Psoas muscle (tissue), 7 donors: ENCODE measurements at regions not wholly inside any gene's neighbourhood (a gene's known extent, or its start where the extent isn't known, plus 50 kb on each side); places are given as distances from the start of the nearest gene placed in this dataset.

Experiments used
- ATAC-seq, 4 donors: fragments of 200-7000 bp; cut with Tn5 transposase; one replicate each; pipeline ENCODE4 v1.9.1; 2020; ENCODE audit warnings: moderate library complexity in 3 of 4, mild to moderate bottlenecking in 2 of 4
- DNase-seq, 2 donors: peaks; one replicate each; pipeline ENCODE4 v3.0.0-alpha.2; 2020
- H3K27ac ChIP-seq: fragments of 200-600 bp; one replicate; pipeline ENCODE4 v1.8.0; 2022
- H3K27me3 ChIP-seq, 3 donors: fragments of 200-600 bp in 1 of 3; one replicate each; pipeline versions ENCODE4 v1.6.1 to v1.8.0; 2013 to 2022; ENCODE audit warnings: low read length in 2 of 3, mild to moderate bottlenecking in 2 of 3, moderate library complexity in 1 of 3; ENCODE audit not compliant: insufficient read depth in 3 of 3
- H3K36me3 ChIP-seq, 2 donors: fragments of 200-600 bp in 1 of 2; one replicate each; pipeline versions ENCODE4 v1.6.1 to v1.8.0; 2013 to 2022; ENCODE audit warnings: low read depth in 1 of 2, mild to moderate bottlenecking in 1 of 2, moderate library complexity in 1 of 2; ENCODE audit not compliant: insufficient read depth in 1 of 2
- H3K4me1 ChIP-seq: fragments of 200-600 bp; one replicate; pipeline ENCODE4 v1.8.0; 2022
- H3K4me3 ChIP-seq: fragments of 200-600 bp; one replicate; pipeline ENCODE4 v1.8.0; 2022; ENCODE audit warnings: mild to moderate bottlenecking
- H3K9me3 ChIP-seq: fragments of 200-600 bp; one replicate; pipeline ENCODE4 v1.8.0; 2022
- WGBS, 3 donors: extraction: QIAGEN DNeasy Blood & Tissue Kit; methylation state at CpG; one replicate each; pipeline versions ENCODE4 v1.1.6 to v1.1.7; 2013; 5-methylcytosine and 5-hydroxymethylcytosine counted together
- intact Hi-C, 2 donors: fragments of 100-400 bp; cut with DNase I; formaldehyde crosslinking; loops; one replicate each; pipeline versions ENCODE4 v1.11.0 to v1.14.2; 2022
- TF ChIP-seq, protein P1 (sequence below): fragments of 200-600 bp; IDR thresholded peaks from one replicate; pipeline ENCODE4 v1.8.0; 2022; ENCODE audit warnings: antibody characterized with exemption
- donor health status: healthy with polysubstance abuse.
- donor health status: DM: no; HTN: no; CAD: no; lungs with moderate emphysema.
- donor health status: Bipolar disorder and iron deficiency.
- donor health status: healthy.
- donor health status: DM: yes; HTN: yes; CAD: no.
- donor health status: DM: no; HTN: no; CAD: no.
- donor health status: DM: yes; HTN: yes; CAD: no.

DNA sequence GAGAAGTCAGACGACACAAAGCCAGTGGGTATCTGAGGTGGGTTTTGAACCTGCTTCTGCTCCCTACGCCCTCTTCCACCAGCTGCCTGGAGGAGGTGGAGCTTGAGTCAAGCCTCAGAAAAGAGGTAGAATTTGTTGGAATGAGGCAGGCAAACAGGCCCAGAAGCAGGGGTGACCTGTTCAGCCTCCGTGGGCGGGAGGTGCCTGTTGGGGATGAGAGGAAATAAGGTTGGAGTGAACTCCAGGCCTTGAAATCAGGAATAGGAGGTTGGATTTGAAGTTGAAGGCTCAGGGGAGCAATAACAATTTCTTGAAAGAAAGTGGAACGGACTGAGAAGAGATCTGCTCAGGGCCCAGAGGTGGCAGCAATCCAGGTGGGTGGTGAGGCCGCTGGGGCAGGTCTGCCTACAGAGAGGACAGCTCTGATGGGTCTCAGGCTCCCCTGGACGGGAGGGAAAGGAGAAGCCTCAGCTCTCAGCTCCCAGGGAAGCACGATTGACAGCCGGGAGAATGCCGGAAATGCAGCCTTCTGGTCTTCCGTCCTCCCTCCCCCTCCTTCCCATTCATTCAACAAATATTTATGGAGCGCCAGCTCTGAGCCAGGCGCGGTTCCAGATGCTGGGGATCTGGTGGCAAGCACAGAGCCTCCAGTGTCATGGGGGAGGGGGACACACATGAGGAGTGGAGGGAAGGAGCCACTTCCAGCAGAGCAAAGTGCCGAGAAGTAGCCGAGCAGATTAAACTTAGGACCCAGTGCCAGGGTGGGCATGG lies 61.9 kb upstream of the CIBAR2 start:
- Histone ChIP-seq H3K36me3 (peaks cover 0 to 3% of the 10 kb centered on the region in 2 donors), H3K27me3 (no peaks in the 10 kb centered on the region), H3K27ac (peak overlapping the region; percentile 79), H3K4me1 (peaks cover 60% of the 10 kb centered on the region), H3K4me3 (peak overlapping the region; percentile 77), H3K9me3 (no peaks in the 10 kb centered on the region)
- TF ChIP-seq, protein P1, sequence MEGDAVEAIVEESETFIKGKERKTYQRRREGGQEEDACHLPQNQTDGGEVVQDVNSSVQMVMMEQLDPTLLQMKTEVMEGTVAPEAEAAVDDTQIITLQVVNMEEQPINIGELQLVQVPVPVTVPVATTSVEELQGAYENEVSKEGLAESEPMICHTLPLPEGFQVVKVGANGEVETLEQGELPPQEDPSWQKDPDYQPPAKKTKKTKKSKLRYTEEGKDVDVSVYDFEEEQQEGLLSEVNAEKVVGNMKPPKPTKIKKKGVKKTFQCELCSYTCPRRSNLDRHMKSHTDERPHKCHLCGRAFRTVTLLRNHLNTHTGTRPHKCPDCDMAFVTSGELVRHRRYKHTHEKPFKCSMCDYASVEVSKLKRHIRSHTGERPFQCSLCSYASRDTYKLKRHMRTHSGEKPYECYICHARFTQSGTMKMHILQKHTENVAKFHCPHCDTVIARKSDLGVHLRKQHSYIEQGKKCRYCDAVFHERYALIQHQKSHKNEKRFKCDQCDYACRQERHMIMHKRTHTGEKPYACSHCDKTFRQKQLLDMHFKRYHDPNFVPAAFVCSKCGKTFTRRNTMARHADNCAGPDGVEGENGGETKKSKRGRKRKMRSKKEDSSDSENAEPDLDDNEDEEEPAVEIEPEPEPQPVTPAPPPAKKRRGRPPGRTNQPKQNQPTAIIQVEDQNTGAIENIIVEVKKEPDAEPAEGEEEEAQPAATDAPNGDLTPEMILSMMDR: no peak
- peak; percentile 73 to 87 for DNase-seq
- 23 to 32% (median 24%) methylated on average over 15 to 16 of the region's 16 CpGs for WGBS, 3 donors
- peak; percentile 36 to 62 (median 42) for ATAC-seq
- intact Hi-C loops: loop anchor here (2.0 to 5.0 kb wide), 3 partner anchors 38 to 59 kb away; no protein-coding TSS in a partner anchor

DNA sequence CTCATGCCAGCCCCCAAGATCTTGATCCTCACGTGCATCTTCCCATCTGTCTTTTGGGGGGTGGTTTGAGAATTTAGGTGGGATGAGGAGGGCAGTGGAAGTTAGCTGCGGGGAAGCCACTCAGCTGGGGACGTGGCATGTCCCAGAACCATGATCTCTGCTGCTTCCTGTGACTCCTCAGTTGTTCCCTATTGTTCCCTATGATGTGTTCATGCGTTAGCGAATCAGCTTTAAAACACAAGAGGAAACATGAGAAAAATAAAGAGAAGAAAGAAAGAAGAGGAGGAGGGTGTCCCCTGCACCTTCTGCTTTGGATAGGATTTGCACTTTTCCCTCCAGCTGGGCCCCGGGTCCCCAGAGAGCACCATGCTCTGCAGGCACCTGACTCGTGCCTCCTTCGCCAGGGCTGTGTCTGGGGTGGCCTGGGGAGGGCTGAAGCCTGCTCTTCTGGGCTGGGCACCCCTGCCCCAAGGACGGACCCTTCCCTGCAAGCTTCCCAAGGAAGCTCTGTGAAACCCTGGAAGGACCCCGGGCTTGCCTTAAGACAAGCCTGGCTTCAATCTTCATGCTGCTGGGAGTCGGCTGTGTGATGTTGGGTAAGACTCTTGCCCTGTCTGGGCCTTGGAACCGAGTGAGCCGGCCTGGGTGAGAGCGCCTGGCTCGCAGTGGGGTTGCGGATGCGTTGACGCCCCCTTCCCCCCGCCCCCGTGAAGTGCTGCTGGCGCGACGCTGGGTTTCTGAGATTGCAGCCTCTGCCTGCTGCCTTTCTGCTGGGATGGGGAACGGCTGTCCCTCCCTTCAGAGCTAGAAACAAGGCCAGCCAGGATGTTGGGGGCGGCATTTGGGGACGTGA lies 62.8 kb upstream of the CIBAR2 start:
- Histone ChIP-seq H3K27me3 (no peaks in the 10 kb centered on the region), H3K9me3 (no peaks in the 10 kb centered on the region), H3K4me1 (peaks cover 61% of the 10 kb centered on the region), H3K4me3 (peak overlapping the region; percentile 77), H3K27ac (no peak overlapping the region), H3K36me3 (peaks cover 0 to 3% of the 10 kb centered on the region in 2 donors)
- intact Hi-C loops: loop anchor here (5.0 kb wide), 2 partner anchors 37 to 58 kb away; no protein-coding TSS in a partner anchor
- ATAC-seq (no peak), DNase-seq (peak in 1 of 2 donors; percentile 47)
- TF ChIP-seq, protein P1: no peak
- WGBS, 3 donors: 79 to 85% (median 82%) methylated on average over 26 of the region's 26 CpGs

DNA sequence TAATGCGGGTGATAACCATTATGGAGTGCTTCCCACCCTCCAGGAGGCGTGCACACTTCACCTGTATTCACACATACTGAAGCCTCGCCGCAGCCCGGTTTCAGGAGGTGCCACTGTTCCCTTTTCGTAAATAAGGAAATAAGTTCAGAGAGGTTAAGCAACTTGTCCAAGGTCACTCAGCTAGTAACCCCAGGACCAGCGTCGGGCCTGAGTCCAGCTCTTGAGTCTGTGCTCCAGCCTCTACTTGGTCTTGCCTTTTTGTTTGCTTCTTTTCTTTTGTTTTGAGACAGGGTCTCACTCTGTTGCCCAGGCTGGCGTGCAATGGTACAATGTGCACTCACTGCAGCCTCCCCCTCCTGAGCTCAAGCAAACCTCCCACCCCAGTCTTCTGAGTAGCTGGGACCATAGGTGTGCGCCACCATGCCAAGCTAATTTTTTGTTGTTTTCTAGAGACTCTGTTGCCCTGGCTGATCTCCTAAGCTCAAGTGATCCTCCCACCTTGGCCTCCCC lies 63.5 kb upstream of the CIBAR2 start:
- no peak overlapping the region for H3K27ac ChIP-seq
- H3K27me3 ChIP-seq: no peaks in the 10 kb centered on the region
- no peaks in the 10 kb centered on the region for H3K9me3 ChIP-seq
- DNase-seq (peak in 1 of 2 donors; percentile 19), ATAC-seq (no peak)
- intact Hi-C loops: no loop called here
- no peak overlapping the region for H3K4me3 ChIP-seq
- TF ChIP-seq, protein P1: no peak
- WGBS, 3 donors: 86 to 90% (median 89%) methylated on average over 10 of the region's 10 CpGs
- peaks cover 56% of the 10 kb centered on the region for H3K4me1 ChIP-seq
- peaks cover 0 to 3% of the 10 kb centered on the region in 2 donors for H3K36me3 ChIP-seq

DNA sequence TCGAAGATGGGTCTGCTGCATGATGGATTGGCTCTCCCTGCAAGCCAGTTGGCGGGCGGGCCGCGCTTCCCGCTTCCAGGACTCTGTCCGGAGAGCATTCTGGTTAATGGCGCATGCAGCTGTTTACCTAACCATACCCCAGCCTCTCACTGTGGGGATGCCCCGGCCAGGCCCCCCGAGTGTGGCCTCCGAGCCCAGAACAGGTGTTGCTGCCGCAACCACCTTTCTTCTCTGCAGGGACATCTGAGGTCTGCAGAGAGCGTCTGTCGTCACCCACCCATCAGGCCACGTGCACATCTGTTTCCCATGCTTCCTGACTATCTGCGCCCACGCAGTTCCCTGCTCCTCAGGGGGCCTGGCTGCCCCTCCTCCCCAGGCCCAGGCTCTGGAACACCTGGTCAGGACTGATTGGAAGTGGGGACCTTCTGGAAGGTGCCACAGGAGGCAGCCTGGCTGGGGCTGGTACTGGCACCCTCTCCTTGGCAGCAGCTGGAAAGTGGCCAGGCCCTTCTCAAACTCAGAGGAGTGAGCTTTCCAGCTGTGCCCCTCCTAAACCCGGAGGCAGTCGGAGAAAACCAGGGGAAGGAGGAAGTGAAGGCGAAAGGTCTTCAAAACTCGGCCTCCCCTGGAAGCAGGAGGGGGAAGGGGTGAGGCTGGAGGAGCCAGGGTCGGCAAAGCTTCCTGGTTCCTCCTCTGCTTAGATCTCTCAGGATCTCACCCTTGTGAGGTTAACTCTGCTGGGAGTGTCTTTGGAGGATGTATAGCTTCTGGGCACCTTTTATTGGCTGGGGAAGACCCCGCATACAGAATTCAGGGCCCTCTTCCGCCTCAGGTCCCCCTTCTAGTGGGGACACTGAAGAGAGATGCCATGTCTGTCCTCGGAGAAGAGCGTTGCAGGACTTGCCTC lies 64.5 kb upstream of the CIBAR2 start:
- peaks cover 0 to 3% of the 10 kb centered on the region in 2 donors for H3K36me3 ChIP-seq
- no peaks in the 10 kb centered on the region for H3K9me3 ChIP-seq
- H3K27ac ChIP-seq: no peak overlapping the region
- WGBS, 3 donors: 54 to 58% (median 56%) methylated on average over 26 of the region's 26 CpGs
- no peak overlapping the region for H3K4me3 ChIP-seq
- peaks cover 62% of the 10 kb centered on the region for H3K4me1 ChIP-seq
- H3K27me3 ChIP-seq: no peaks in the 10 kb centered on the region
- intact Hi-C loops: no loop called here
- ATAC-seq (no peak), DNase-seq (peak in 1 of 2 donors; percentile 48)
- TF ChIP-seq, protein P1: no peak
